Progenitor cell of endocrine pancreas (in vitro differentiated cells): ENCODE measurements at regions not wholly inside any gene's neighbourhood (a gene's known extent, or its start where the extent isn't known, plus 50 kb on each side); places are given as distances from the start of the nearest gene placed in this dataset.
"Not testable (repeated sequence)": the region's sequence is repeated elsewhere in the genome, so short reads cannot be mapped to it uniquely, and the experiment has no call there.

ENCODE experiments used
- DNase-seq: peaks from one replicate; pipeline ENCODE4 v3.0.0; 2021; ENCODE audit warnings: low spot score; ENCODE audit not compliant: unreplicated experiment
- H3K27ac Mint-ChIP-seq: 2 replicates; pipeline ENCODE4 v1.8.0; 2021; ENCODE audit warnings: mild to moderate bottlenecking, moderate library complexity, mixed read lengths
- H3K27me3 Mint-ChIP-seq: 2 replicates; pipeline ENCODE4 v1.8.0; 2021; ENCODE audit warnings: mixed read lengths
- H3K36me3 Mint-ChIP-seq: 2 replicates; pipeline ENCODE4 v1.8.0; 2022; ENCODE audit warnings: mixed read lengths; ENCODE audit not compliant: insufficient read depth
- H3K4me1 Mint-ChIP-seq: 2 replicates; pipeline ENCODE4 v1.8.0; 2021; ENCODE audit warnings: low read depth, mixed read lengths
- H3K4me3 Mint-ChIP-seq: 2 replicates; pipeline ENCODE4 v1.8.0; 2021; ENCODE audit warnings: low read depth, mild to moderate bottlenecking, moderate library complexity, mixed read lengths
- H3K9me3 Mint-ChIP-seq: 2 replicates; pipeline ENCODE4 v1.8.0; 2021; ENCODE audit warnings: low read depth, mixed read lengths
- CTCF ChIP-seq: fragments of 200-600 bp; sonication (generic); IDR thresholded peaks from one replicate; pipeline ENCODE4 v1.5.0; 2021; ENCODE audit warnings: antibody characterized with exemption, mild to moderate bottlenecking; ENCODE audit not compliant: unreplicated experiment

DNA sequence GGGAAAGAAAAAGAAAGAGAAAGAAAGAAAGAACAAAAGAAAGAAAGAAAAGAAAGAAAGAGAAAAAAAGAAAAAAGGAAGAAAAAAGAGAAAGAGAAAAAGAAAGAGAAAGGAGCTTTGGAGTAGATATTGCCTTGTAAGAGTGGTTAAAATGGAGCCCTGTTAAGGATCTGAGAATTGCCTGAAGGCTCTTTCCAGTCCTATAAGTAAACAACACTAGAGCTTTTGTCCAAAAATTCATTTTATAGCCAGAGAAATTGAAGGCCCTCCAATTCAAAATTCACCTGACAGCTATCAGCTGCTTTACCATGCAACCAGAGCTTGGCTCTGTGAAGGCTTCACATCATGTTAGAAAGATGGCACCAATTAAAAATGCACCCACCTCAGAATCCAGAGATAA is 102.1 kb upstream of the FRMD4B start:
- H3K36me3 Mint-ChIP-seq = no peaks in the 10 kb centered on the region

GRCh38 chr3:69485489-69485888 is 99.6 kb upstream of the FRMD4B start:
- no peak for TF ChIP-seq CTCF
- Mint-ChIP-seq H3K9me3 (peaks cover 4% of the 10 kb centered on the region), H3K4me3 (no peak overlapping the region), H3K36me3 (peaks cover 8% of the 10 kb centered on the region), H3K4me1 (peaks cover 27% of the 10 kb centered on the region), H3K27ac (no peak overlapping the region), H3K27me3 (no peaks in the 10 kb centered on the region)
- DNase-seq = no peak

More for the DNA sequence above, 102.1 kb upstream of the FRMD4B start:
- H3K4me3 Mint-ChIP-seq = no peak overlapping the region
- H3K27me3 Mint-ChIP-seq = no peaks in the 10 kb centered on the region
- peaks cover 43% of the 10 kb centered on the region for H3K4me1 Mint-ChIP-seq
- no peak for TF ChIP-seq CTCF
- H3K9me3 Mint-ChIP-seq = no peaks in the 10 kb centered on the region
- no peak overlapping the region for H3K27ac Mint-ChIP-seq
- DNase-seq = no peak

DNA sequence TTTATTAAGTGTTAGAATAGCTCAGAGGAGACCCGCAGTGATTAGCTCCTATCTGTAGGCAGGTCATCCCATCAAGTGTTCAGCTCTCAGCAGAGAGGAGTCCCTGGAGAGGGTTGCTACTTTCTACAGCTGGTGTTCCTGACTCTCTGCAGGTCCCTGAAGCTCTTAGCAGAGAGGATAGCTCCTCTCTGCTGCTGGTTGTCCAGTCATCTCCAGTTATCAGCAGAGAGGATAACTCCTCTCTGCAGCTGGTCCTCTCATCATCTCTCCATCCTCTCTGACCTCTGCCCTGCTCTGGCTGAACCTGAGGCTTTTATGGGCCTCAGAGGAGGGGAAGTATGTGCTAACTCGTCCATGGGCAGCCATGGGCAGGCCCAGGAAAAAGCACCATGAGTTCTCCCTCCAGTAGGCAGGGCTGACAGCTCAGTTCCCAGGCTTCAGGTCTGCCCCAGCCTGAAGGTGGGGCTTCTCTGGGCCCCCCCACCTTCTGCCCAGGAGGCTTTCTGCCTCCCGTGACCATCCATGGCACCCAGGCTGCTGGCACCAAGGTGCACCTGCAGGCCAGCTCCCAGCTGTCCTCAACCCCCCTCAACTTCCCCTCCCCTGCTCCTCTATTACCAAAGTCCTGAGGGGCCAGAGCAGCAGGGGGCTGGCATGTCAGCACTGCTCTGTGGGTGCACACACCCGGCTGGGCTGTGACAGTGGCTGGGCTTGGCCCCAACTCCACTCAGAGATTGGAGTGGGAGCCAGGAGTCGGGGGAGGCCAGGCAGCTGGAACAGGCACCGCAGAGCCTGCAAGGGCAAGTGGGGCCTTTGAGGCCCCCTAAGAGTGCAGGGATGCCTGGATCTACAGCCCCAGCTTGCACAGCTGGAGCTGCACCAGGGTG is 98.9 kb upstream of the FRMD4B start:
- Mint-ChIP-seq H3K27me3 (no peaks in the 10 kb centered on the region), H3K9me3 (peaks cover 4% of the 10 kb centered on the region), H3K36me3 (peaks cover 11% of the 10 kb centered on the region), H3K4me1 (peaks cover 23% of the 10 kb centered on the region), H3K27ac (peak overlapping the region; percentile 74), H3K4me3 (no peak overlapping the region)
- no peak for DNase-seq
- no peak for TF ChIP-seq CTCF

- Mint-ChIP-seq H3K27me3 (no peaks in the 10 kb centered on the region), H3K9me3 (peaks cover 9% of the 10 kb centered on the region), H3K4me3 (no peak overlapping the region), H3K27ac (no peak overlapping the region), H3K4me1 (peaks cover 23% of the 10 kb centered on the region), H3K36me3 (peaks cover 14% of the 10 kb centered on the region)
- DNase-seq = no peak
- TF ChIP-seq CTCF = no peak
Observed at GRCh38 chr3:69483449-69483848, 97.6 kb upstream of the FRMD4B start.

- Mint-ChIP-seq H3K36me3 (peaks cover 17% of the 10 kb centered on the region), H3K9me3 (peaks cover 13% of the 10 kb centered on the region)
- not testable (repeated sequence) for H3K27me3 Mint-ChIP-seq, H3K27ac Mint-ChIP-seq, H3K4me3 Mint-ChIP-seq, DNase-seq, H3K4me1 Mint-ChIP-seq
Observed at GRCh38 chr3:69480986-69481385, 95.1 kb upstream of the FRMD4B start.

DNA sequence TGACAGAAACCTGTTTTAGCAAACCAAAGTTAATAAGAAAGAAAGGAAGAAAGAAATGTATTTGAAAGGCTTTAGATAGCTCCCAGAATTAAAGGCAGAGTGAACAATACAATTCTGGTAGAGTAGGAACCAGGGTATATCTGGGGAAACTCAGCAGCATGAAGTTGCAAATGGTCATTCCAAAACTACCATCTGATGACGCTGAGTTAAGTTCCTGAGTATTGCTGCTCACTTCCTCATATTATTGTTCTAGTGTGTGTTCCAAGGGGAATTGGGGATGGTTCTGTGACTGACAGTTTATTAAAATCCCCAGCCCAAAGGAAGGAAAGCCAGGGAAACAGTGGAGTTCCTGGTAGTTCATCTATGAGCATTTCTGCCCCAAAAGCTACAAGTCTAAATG is 88.3 kb upstream of the FRMD4B start:
- H3K9me3 Mint-ChIP-seq = peaks cover 13% of the 10 kb centered on the region
- TF ChIP-seq CTCF = no peak
- H3K27ac Mint-ChIP-seq = no peak overlapping the region
- H3K27me3 Mint-ChIP-seq = no peaks in the 10 kb centered on the region
- peaks cover 12% of the 10 kb centered on the region for H3K4me1 Mint-ChIP-seq
- no peak for DNase-seq
- H3K4me3 Mint-ChIP-seq = no peak overlapping the region
- H3K36me3 Mint-ChIP-seq = peaks cover 6% of the 10 kb centered on the region
